Right lobe of liver (tissue), 6 donors: ENCODE measurements at regions not wholly inside any gene's neighbourhood (a gene's known extent, or its start where the extent isn't known, plus 50 kb on each side); places are given as distances from the start of the nearest gene placed in this dataset.

Source experiments
- ATAC-seq, 4 donors: fragments of 200-7000 bp; cut with Tn5 transposase; one replicate each; pipeline ENCODE4 v1.9.1; 2020; ENCODE audit warnings: mild to moderate bottlenecking in 4 of 4, moderate library complexity in 4 of 4
- DNase-seq, 3 donors: peaks; one replicate each; pipeline ENCODE4 v3.0.0-alpha.2; 2020
- H3K27ac ChIP-seq, 3 donors: fragments of 200-600 bp; one replicate each; pipeline ENCODE4 v1.8.0; 2022
- H3K27me3 ChIP-seq, 2 donors: fragments of 200-600 bp; one replicate each; pipeline ENCODE4 v1.8.0; 2022
- H3K36me3 ChIP-seq, 4 donors: fragments of 200-600 bp; sonication (generic) in 1 of 4; one replicate each; pipeline versions ENCODE4 v1.5.1 to v1.8.0; 2017 to 2022; ENCODE audit warnings: control low read depth in 1 of 4
- H3K4me1 ChIP-seq, 4 donors: fragments of 200-600 bp; sonication (generic) in 1 of 4; one replicate each; pipeline versions ENCODE4 v1.5.1 to v1.8.0; 2017 to 2022; ENCODE audit warnings: control low read depth in 1 of 4
- H3K4me3 ChIP-seq, 3 donors: fragments of 200-600 bp; one replicate each; pipeline ENCODE4 v1.8.0; 2022
- H3K9me3 ChIP-seq, 4 donors: fragments of 200-600 bp; sonication (generic) in 1 of 4; one replicate each; pipeline versions ENCODE4 v1.5.1 to v1.8.0; 2017 to 2022; ENCODE audit warnings: control low read depth in 1 of 4
- POLR2A ChIP-seq: fragments of 450-650 bp; IDR thresholded peaks from one replicate; pipeline ENCODE4 v1.6.1; 2017; ENCODE audit warnings: antibody characterized with exemption, mild to moderate bottlenecking
- WGBS: methylation state at CpG from one replicate; pipeline ENCODE4 v1.1.6; 2018; ENCODE audit warnings: low coverage, low lambda C conversion rate; ENCODE audit not compliant: insufficient coverage; ENCODE audit errors: missing lambda C conversion rate; 5-methylcytosine and 5-hydroxymethylcytosine counted together
- intact Hi-C, 2 donors: fragments of 100-400 bp; cut with DNase I; formaldehyde crosslinking; loops; one replicate each; pipeline versions ENCODE4 v1.11.2 to v1.14.1; 2022
- TF ChIP-seq, protein P1 (sequence below), 4 donors: fragments of 200-600 bp in 3 of 4; fragments of 450-650 bp in 1 of 4; IDR thresholded peaks; one replicate each; pipeline versions ENCODE4 v1.5.1 to v1.8.0; 2016 to 2022; ENCODE audit warnings: antibody characterized with exemption in 4 of 4, mild to moderate bottlenecking in 2 of 4
- donor health status: DM: no; HTN: yes; CAD: no.
- donor health status: DM: no; HTN: no; CAD: no.
- donor health status: DM: no; HTN: no; CAD: no.
- donor health status: DM: no; HTN: yes; CAD: no.
- donor health status: DM: no; HTN: yes; CAD: no.

DNA sequence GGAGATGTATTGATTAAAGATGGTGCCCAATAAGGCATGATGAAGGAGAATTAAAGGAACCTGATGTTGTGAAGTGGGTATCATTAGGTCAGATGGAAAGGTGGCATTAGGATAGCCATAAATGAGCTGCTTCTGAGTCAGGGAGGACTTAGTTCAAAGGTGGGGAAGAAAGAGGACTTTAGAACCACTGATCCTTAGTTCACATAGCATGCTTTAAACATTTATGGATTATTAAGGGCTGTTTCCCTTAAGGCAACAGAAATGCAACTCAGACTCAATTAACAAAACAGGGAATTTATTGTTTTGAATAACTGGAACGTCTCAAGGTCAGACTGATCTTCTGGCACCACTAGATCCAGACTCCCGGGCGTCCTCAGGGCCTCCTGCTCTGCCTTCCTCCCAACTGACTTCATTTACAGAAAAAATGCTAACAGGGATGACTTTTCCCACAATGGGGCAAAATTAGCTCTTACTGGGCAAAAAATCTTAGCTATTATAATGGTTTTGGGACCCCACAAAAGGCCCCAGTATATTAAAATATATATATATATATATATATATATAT lies 1526.0 kb downstream of the TBC1D22A start:
- intact Hi-C loops, result no loop called here
- WGBS, result 29% methylated on average over 3 of the region's 3 CpGs
- ATAC-seq (no peak), DNase-seq (no peak)
- TF ChIP-seq, protein P1, sequence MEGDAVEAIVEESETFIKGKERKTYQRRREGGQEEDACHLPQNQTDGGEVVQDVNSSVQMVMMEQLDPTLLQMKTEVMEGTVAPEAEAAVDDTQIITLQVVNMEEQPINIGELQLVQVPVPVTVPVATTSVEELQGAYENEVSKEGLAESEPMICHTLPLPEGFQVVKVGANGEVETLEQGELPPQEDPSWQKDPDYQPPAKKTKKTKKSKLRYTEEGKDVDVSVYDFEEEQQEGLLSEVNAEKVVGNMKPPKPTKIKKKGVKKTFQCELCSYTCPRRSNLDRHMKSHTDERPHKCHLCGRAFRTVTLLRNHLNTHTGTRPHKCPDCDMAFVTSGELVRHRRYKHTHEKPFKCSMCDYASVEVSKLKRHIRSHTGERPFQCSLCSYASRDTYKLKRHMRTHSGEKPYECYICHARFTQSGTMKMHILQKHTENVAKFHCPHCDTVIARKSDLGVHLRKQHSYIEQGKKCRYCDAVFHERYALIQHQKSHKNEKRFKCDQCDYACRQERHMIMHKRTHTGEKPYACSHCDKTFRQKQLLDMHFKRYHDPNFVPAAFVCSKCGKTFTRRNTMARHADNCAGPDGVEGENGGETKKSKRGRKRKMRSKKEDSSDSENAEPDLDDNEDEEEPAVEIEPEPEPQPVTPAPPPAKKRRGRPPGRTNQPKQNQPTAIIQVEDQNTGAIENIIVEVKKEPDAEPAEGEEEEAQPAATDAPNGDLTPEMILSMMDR (IDR thresholded peaks at IDR 0.05), result no peak
- no peak for TF ChIP-seq POLR2A
- Histone ChIP-seq H3K27me3 (peaks cover 0 to 3% of the 10 kb centered on the region in 2 donors), H3K9me3 (no peaks in the 10 kb centered on the region), H3K4me1 (no peaks in the 10 kb centered on the region), H3K4me3 (no peak overlapping the region), H3K27ac (no peak overlapping the region), H3K36me3 (no peaks in the 10 kb centered on the region)

DNA sequence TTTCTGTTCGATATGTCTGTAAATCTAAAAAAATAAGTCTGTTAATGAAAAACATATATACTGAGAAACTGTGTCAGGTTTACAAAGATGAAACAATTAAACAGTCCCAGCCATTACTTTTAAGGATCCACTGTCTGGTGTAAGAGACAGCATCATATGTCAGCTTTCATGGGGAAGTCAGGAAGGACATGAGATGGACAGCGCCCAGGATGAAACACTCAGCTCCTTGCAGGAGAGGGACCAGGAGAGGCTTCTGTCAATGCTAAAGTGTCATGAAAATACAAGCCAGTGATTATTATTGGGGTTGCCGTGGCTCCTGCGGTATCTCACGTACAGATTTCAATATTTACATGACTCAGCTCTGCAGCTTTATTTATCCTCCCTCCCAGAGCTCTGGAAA lies 1524.6 kb downstream of the TBC1D22A start:
- intact Hi-C loops, result no loop called here
- DNase-seq (no peak), ATAC-seq (no peak)
- Histone ChIP-seq H3K27ac (no peak overlapping the region), H3K9me3 (no peaks in the 10 kb centered on the region), H3K4me3 (no peak overlapping the region), H3K36me3 (no peaks in the 10 kb centered on the region), H3K27me3 (peaks cover 0 to 3% of the 10 kb centered on the region in 2 donors), H3K4me1 (no peaks in the 10 kb centered on the region)
- TF ChIP-seq, protein P1 (IDR thresholded peaks at IDR 0.05), result no peak
- no peak for TF ChIP-seq POLR2A
- WGBS, result 36% methylated on average over 5 of the region's 5 CpGs

DNA sequence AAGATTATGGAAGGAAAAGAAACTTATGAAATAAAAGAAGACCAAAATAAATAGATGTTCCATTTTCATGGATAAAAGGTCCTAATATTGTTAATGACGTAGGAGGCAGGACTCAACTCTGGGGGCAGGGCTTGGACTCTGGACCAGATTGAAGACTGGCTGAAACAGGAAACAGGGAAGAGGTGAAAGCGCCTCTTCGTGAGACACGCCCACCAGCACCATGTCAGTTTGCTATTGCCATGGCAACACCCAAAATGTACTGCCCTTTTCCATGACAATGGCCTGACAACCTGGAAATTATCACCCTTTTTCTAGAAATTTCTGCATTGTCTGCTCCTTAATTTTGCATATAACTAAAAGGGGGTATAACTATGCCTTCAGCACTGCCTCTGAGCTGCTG lies 1522.2 kb downstream of the TBC1D22A start:
- TF ChIP-seq POLR2A, result no peak
- TF ChIP-seq, protein P1 (IDR thresholded peaks at IDR 0.05), result no peak
- H3K9me3 ChIP-seq, result no peaks in the 10 kb centered on the region
- 54% methylated on average over 4 of the region's 4 CpGs for WGBS
- H3K4me3 ChIP-seq, result no peak overlapping the region
- no peak for DNase-seq
- H3K36me3 ChIP-seq, result no peaks in the 10 kb centered on the region
- H3K27ac ChIP-seq, result no peak overlapping the region
- no peak for ATAC-seq
- H3K27me3 ChIP-seq, result peaks cover 0 to 3% of the 10 kb centered on the region in 2 donors
- H3K4me1 ChIP-seq, result no peaks in the 10 kb centered on the region
- intact Hi-C loops, result no loop called here

DNA sequence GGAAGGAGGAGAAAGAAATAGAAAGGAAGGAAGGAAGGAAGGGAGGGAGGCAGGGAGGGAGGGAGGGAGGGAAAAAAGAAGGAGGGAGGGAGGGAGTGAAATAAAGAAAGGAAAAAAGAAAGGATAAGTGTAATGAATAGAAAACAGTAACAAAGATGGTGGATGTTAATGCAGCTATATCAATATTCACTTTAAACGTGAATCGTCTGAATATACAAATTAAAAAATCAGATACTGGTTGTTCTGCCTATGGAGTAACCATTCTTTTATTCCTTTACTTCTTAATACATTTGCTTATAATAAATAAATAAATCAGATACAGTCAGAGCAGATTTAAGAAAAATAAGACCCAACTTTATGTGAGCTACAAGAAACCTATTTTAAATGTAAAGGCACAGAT lies 1520.4 kb downstream of the TBC1D22A start:
- Histone ChIP-seq H3K27me3 (no peaks in the 10 kb centered on the region), H3K4me3 (no peak overlapping the region), H3K4me1 (no peaks in the 10 kb centered on the region), H3K36me3 (no peaks in the 10 kb centered on the region), H3K27ac (no peak overlapping the region), H3K9me3 (no peaks in the 10 kb centered on the region)
- intact Hi-C loops, result no loop called here
- 50% methylated on average over 2 of the region's 2 CpGs for WGBS
- DNase-seq (no peak), ATAC-seq (no peak)
- TF ChIP-seq, protein P1 (IDR thresholded peaks at IDR 0.05), result no peak
- TF ChIP-seq POLR2A, result no peak

DNA sequence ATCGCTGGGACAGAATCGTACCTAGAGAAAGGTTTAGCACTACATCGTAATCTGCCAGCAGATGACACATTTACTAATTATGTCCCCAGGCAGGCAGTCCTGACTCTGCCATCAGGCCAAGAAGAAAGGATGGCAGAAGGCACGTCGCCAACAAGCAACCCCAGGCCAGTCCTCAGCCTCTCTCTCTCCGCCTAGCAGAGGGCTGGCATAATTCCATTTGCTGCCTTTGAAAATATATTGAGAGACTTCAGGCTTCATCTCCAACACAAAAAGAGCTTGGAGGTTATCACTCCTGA lies 1517.0 kb downstream of the TBC1D22A start:
- no peak for DNase-seq
- H3K9me3 ChIP-seq, result no peaks in the 10 kb centered on the region
- H3K27me3 ChIP-seq, result no peaks in the 10 kb centered on the region
- no peak for ATAC-seq
- no peak overlapping the region for H3K4me3 ChIP-seq
- H3K36me3 ChIP-seq, result no peaks in the 10 kb centered on the region
- H3K27ac ChIP-seq, result no peak overlapping the region
- intact Hi-C loops, result no loop called here
- H3K4me1 ChIP-seq, result no peaks in the 10 kb centered on the region
- TF ChIP-seq POLR2A, result no peak
- TF ChIP-seq, protein P1 (IDR thresholded peaks at IDR 0.05), result no peak
- 33% methylated on average over 1 of the region's 6 CpGs for WGBS
